SH-SY5Y (cell line): ENCODE measurements at regions not wholly inside any gene's neighbourhood (a gene's known extent, or its start where the extent isn't known, plus 50 kb on each side); places are given as distances from the start of the nearest gene placed in this dataset.

ENCODE experiments used
- GATA2 ChIP-seq: IDR thresholded peaks from 2 replicates; pipeline ENCODE4 v1.6.1; 2011; ENCODE audit warnings: mild to moderate bottlenecking, low read depth, low read length
- GATA3 ChIP-seq: IDR thresholded peaks from 2 replicates; pipeline ENCODE4 v1.6.1; 2011; ENCODE audit warnings: low read depth, mild to moderate bottlenecking, low read length, moderate library complexity

GRCh38 chr18:51687845-51688585 is 490.5 kb upstream of the MEX3C start:
- no peak for TF ChIP-seq GATA2
- TF ChIP-seq GATA3: no peak
